GM19372 (cell line): ENCODE measurements at regions not wholly inside any gene's neighbourhood (a gene's known extent, or its start where the extent isn't known, plus 50 kb on each side); places are given as distances from the start of the nearest gene placed in this dataset.
"Not testable (repeated sequence)": the region's sequence is repeated elsewhere in the genome, so short reads cannot be mapped to it uniquely, and the experiment has no call there.

Source experiments
- ATAC-seq: cut with Tn5 transposase; IDR thresholded peaks from one replicate; pipeline ENCODE4 v1.9.1; 2021; ENCODE audit warnings: mild to moderate bottlenecking, low read depth, moderate library complexity; ENCODE audit not compliant: unreplicated experiment

GRCh38 chr16:16448423-16448822, 69.5 kb downstream of the NPIPA7 start:
- not testable (repeated sequence) for ATAC-seq

- ATAC-seq, result not testable (repeated sequence)
These were observed 70.8 kb downstream of the NPIPA7 start for GRCh38 chr16:16449712-16450237.

- not testable (repeated sequence) for ATAC-seq
These were observed 72.9 kb downstream of the NPIPA7 start for GRCh38 chr16:16451721-16452410.

GRCh38 chr16:16458579-16458978, 79.6 kb downstream of the NPIPA7 start:
- ATAC-seq, result not testable (repeated sequence)

- ATAC-seq, result not testable (repeated sequence)
These were observed 84.9 kb downstream of the NPIPA7 start for GRCh38 chr16:16463792-16464191.

- not testable (repeated sequence) for ATAC-seq
These were observed 110.0 kb downstream of the NPIPA7 start for GRCh38 chr16:16488919-16489318.

- ATAC-seq, result not testable (repeated sequence)
These were observed 110.5 kb downstream of the NPIPA7 start for GRCh38 chr16:16489466-16489865.

GRCh38 chr16:16494114-16494513, 115.2 kb downstream of the NPIPA7 start:
- not testable (repeated sequence) for ATAC-seq

GRCh38 chr16:16494998-16495397, 116.1 kb downstream of the NPIPA7 start:
- not testable (repeated sequence) for ATAC-seq

GRCh38 chr16:16499875-16500274, 120.9 kb downstream of the NPIPA7 start:
- ATAC-seq, result not testable (repeated sequence)

- not testable (repeated sequence) for ATAC-seq
These were observed 128.1 kb downstream of the NPIPA7 start for GRCh38 chr16:16507041-16507440.

GRCh38 chr16:16508344-16508743, 129.4 kb downstream of the NPIPA7 start:
- ATAC-seq, result not testable (repeated sequence)

- ATAC-seq, result not testable (repeated sequence)
These were observed 140.5 kb downstream of the NPIPA7 start for GRCh38 chr16:16519395-16519794.

- ATAC-seq, result not testable (repeated sequence)
These were observed 142.5 kb downstream of the NPIPA7 start for GRCh38 chr16:16521239-16522002.

GRCh38 chr16:16526998-16527397, 148.1 kb downstream of the NPIPA7 start:
- ATAC-seq, result not testable (repeated sequence)

- not testable (repeated sequence) for ATAC-seq
These were observed 151.8 kb downstream of the NPIPA7 start for GRCh38 chr16:16530744-16531143.

GRCh38 chr16:16535565-16535964, 156.6 kb downstream of the NPIPA7 start:
- ATAC-seq, result not testable (repeated sequence)

- ATAC-seq, result not testable (repeated sequence)
These were observed 157.2 kb downstream of the NPIPA7 start for GRCh38 chr16:16536151-16536550.

GRCh38 chr16:16549710-16550109, 170.8 kb downstream of the NPIPA7 start:
- ATAC-seq, result not testable (repeated sequence)

- not testable (repeated sequence) for ATAC-seq
These were observed 171.9 kb downstream of the NPIPA7 start for GRCh38 chr16:16550824-16551223.

- not testable (repeated sequence) for ATAC-seq
These were observed 173.9 kb downstream of the NPIPA7 start for GRCh38 chr16:16552819-16553340.
